T-helper 17 cell (primary cell): ENCODE measurements at regions not wholly inside any gene's neighbourhood (a gene's known extent, or its start where the extent isn't known, plus 50 kb on each side); places are given as distances from the start of the nearest gene placed in this dataset.

ENCODE experiments used
- ATAC-seq: fragments of 150-1000 bp; cut with Tn5 transposase; 2 replicates; pipeline ENCODE4 v1.10.0; 2021; ENCODE audit warnings: mild to moderate bottlenecking, moderate library complexity
- DNase-seq, 3 donors: peaks; one replicate each; pipeline versions ENCODE4 v3.0.0 to v3.0.0-alpha.2; 2020 to 2021
- H3K9me3 ChIP-seq: one replicate; pipeline ENCODE4 v1.7.0; 2013; ENCODE audit warnings: low read length, mild to moderate bottlenecking; ENCODE audit not compliant: control insufficient read depth, poor library complexity, severe bottlenecking
- H3K27ac Mint-ChIP-seq: one replicate; pipeline ENCODE4 v1.8.0; 2022; ENCODE audit warnings: mild to moderate bottlenecking, moderate library complexity, mixed read lengths
- H3K27me3 Mint-ChIP-seq: one replicate; pipeline ENCODE4 v1.8.0; 2022; ENCODE audit warnings: mixed read lengths
- H3K36me3 Mint-ChIP-seq: one replicate; pipeline ENCODE4 v1.8.0; 2022; ENCODE audit warnings: low read depth, mixed read lengths
- H3K4me1 Mint-ChIP-seq: one replicate; pipeline ENCODE4 v1.8.0; 2022; ENCODE audit warnings: mild to moderate bottlenecking, mixed read lengths
- H3K4me3 Mint-ChIP-seq: one replicate; pipeline ENCODE4 v1.8.0; 2022; ENCODE audit warnings: mild to moderate bottlenecking, moderate library complexity, mixed read lengths

DNA sequence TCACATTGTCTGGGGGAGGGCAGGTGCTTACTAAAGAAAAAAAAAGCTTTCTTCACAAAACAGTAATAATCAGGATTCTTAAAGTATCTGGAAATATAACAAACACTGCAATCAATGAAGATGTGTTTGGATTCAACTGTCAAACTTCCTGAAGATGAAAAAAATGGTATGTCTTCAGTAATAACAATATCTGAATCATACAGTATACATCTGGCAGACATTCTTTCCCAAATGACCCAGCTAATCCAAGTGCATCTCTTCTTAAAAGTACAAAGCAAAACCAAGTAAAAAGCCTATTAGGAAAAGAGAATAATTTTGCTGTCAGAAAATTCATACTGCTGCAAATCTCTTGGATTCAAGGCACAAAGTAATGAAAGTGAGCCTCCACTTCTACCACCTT is 145.0 kb upstream of the MCTP2 start:
- no peaks in the 10 kb centered on the region for H3K36me3 Mint-ChIP-seq
- no peaks in the 10 kb centered on the region for H3K4me1 Mint-ChIP-seq
- no peak overlapping the region for H3K4me3 Mint-ChIP-seq
- no peak for ATAC-seq
- DNase-seq: no peak
- H3K27ac Mint-ChIP-seq: no peak overlapping the region
- H3K9me3 ChIP-seq: no peaks in the 10 kb centered on the region
- H3K27me3 Mint-ChIP-seq: peaks cover 18% of the 10 kb centered on the region

DNA sequence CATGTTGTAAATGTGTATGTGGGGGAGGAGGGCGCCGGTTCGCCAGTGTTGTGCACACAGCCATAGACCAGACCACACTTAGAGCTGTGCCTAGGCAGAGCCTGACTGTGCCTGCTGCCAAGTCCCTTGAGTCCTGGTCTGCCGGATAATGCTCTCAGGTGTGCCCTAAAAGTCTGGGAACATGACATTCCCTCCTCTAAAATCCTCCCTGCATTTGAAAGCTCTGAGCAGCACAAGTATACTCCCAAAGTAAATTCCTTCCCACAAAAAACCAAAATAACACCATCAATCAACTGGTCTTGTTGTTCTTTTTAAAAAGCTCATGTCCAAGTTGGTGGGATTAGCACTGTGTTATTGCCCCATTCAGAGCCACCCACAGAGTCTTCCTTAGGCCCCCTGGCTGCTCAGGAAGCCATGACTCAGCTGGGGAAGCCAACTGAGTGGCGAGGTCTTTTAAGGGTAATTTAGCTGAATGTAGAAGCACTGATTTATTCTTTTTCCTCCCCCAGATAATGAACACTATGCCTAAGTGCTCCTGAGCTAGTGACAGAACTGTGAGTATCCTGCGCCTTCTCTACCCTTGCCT is 147.8 kb upstream of the MCTP2 start:
- Mint-ChIP-seq H3K27me3 (peaks cover 14% of the 10 kb centered on the region), H3K4me3 (no peak overlapping the region), H3K36me3 (no peaks in the 10 kb centered on the region), H3K27ac (no peak overlapping the region), H3K4me1 (no peaks in the 10 kb centered on the region)
- no peak for DNase-seq
- no peaks in the 10 kb centered on the region for H3K9me3 ChIP-seq
- no peak for ATAC-seq

DNA sequence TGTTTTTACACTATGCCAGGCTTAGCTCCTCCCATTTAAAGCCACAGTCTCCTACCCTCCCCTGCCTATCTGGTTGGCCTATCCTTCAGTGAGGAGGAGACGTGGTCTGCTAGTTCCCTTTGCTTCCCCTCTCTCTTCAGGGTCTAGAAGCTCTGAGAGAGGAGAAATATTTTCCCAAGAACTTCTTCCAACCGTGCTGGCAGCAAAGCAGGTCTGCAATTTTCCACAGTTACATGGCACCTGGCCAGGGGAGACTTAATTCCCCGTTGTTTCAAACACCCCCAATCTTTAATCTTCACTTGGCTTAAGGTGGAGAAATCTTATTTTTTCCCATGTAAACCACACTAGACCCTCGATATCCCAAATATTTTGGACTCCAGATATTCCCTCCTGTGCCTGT is 149.5 kb upstream of the MCTP2 start:
- H3K9me3 ChIP-seq: no peaks in the 10 kb centered on the region
- Mint-ChIP-seq H3K36me3 (no peaks in the 10 kb centered on the region), H3K4me1 (no peaks in the 10 kb centered on the region), H3K27ac (no peak overlapping the region), H3K27me3 (peaks cover 8% of the 10 kb centered on the region), H3K4me3 (no peak overlapping the region)
- DNase-seq (no peak), ATAC-seq (no peak)

DNA sequence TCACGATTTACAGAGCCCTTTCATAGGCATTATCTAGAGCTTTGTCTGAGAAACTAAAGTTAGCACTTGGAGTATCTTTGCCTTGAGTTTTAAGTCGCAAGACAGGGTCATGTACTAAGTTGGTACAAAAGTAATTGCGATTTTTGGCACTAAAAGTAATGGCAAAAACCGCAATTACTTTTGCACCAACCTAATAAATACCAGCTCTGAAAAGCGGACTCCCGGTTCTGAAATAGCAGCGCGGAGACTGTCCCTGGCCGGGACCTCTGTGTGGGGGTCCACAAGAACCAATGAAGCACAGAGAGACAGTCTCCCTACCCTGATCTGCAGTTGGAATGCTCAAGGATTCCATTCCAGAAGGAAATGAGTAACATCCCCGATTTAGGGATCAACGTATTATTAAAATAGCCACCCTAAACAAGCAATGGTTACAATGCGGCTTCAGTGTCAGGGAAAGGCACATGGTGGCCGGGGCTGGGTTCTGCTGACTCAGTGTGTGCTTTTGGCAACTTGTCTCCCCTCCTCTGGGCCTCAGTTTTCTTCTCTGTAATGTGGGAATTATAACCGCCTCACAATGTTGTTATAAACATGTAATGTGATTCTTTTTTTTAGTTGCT is 150.3 kb upstream of the MCTP2 start:
- Mint-ChIP-seq H3K27ac (no peak overlapping the region), H3K4me3 (no peak overlapping the region), H3K4me1 (no peaks in the 10 kb centered on the region), H3K36me3 (no peaks in the 10 kb centered on the region), H3K27me3 (peaks cover 8% of the 10 kb centered on the region)
- H3K9me3 ChIP-seq: no peaks in the 10 kb centered on the region
- no peak for ATAC-seq
- no peak for DNase-seq

DNA sequence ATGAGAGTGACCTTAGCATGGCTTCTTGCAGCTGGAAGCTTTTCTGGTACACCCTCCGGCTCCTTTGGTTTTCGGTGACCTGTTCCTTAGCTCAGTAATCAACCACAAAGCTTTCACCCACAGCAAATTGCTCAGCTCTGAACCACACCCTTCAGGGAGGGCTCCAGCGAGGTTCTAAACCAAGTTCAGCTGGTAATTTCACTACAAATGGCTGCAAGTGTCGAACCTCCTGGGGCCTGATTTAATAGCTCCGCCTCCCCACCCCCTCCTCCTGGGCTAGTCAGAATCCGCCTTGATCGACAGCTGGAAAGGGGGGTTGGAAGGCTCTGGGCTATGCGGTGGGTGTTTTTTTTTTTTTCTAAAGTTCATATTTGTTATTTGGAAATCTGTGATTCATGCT is 150.9 kb upstream of the MCTP2 start:
- DNase-seq: no peak
- no peak overlapping the region for H3K27ac Mint-ChIP-seq
- peaks cover 8% of the 10 kb centered on the region for H3K27me3 Mint-ChIP-seq
- no peaks in the 10 kb centered on the region for H3K4me1 Mint-ChIP-seq
- no peak for ATAC-seq
- H3K36me3 Mint-ChIP-seq: no peaks in the 10 kb centered on the region
- H3K4me3 Mint-ChIP-seq: no peak overlapping the region
- H3K9me3 ChIP-seq: no peaks in the 10 kb centered on the region

DNA sequence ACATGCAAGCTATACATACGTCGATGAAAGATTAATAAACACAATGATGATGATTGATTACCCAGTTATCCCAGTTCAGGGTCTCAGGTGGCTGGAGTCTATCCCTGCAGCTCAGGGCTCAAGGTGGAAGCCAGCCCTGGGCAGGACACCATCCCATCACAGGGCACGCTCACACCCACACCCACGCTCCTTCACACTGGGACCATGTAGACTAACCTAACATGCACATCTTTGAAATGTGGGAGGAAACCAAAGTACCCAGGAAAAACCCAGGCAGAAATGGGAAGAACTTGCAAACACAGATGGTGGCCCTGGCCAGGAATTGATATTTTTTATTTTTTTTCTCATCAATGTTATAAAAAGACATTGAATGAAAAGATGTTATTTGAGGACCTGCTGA is 151.4 kb upstream of the MCTP2 start:
- no peaks in the 10 kb centered on the region for H3K36me3 Mint-ChIP-seq
- DNase-seq (no peak), ATAC-seq (no peak)
- peaks cover 8% of the 10 kb centered on the region for H3K27me3 Mint-ChIP-seq
- H3K4me1 Mint-ChIP-seq: no peaks in the 10 kb centered on the region
- no peak overlapping the region for H3K27ac Mint-ChIP-seq
- H3K9me3 ChIP-seq: no peaks in the 10 kb centered on the region
- no peak overlapping the region for H3K4me3 Mint-ChIP-seq

DNA sequence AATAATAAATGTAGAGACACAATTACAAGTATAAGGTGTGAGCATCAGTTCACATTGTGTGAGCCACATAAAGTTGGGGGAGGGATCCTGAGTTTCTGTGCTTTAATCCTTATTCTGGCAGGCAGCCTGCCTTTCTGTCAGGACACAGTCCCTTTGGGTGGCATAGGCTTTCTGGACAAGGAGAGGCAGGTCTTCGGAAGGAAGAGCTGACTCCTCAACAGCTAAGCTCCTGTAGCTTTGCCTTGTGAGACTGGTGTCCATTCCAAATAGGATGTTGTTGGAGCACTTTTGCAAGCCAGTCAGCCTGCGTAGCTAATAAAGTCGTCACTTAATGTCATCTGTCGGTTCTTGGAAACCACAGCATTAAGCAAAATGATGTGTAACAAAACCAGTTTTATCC is 151.9 kb upstream of the MCTP2 start:
- DNase-seq (no peak), ATAC-seq (no peak)
- no peaks in the 10 kb centered on the region for H3K4me1 Mint-ChIP-seq
- H3K4me3 Mint-ChIP-seq: no peak overlapping the region
- H3K27me3 Mint-ChIP-seq: peaks cover 8% of the 10 kb centered on the region
- H3K36me3 Mint-ChIP-seq: no peaks in the 10 kb centered on the region
- H3K27ac Mint-ChIP-seq: no peak overlapping the region
- H3K9me3 ChIP-seq: no peaks in the 10 kb centered on the region

DNA sequence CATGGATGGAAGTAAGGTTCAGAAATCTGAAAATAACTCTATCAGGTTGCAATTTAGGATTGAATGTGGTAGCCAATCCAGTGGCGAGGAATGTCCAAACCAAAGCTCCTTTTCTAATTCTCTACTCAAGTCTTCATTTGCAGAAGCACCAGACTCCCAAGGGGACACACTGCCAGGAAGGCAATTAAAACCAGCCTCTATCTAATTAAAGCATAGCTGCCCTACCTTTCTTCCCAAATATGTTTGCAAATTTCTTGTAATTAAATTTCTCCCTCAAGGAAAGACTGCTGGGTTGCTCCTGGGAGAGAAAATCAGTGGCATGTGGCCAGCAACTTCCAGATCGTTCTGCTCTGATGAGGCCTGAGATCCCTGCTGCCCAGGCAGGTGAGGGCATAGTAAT is 153.4 kb upstream of the MCTP2 start:
- no peaks in the 10 kb centered on the region for H3K27me3 Mint-ChIP-seq
- no peak overlapping the region for H3K4me3 Mint-ChIP-seq
- DNase-seq (no peak), ATAC-seq (no peak)
- no peaks in the 10 kb centered on the region for H3K9me3 ChIP-seq
- H3K4me1 Mint-ChIP-seq: no peaks in the 10 kb centered on the region
- H3K36me3 Mint-ChIP-seq: no peaks in the 10 kb centered on the region
- no peak overlapping the region for H3K27ac Mint-ChIP-seq

DNA sequence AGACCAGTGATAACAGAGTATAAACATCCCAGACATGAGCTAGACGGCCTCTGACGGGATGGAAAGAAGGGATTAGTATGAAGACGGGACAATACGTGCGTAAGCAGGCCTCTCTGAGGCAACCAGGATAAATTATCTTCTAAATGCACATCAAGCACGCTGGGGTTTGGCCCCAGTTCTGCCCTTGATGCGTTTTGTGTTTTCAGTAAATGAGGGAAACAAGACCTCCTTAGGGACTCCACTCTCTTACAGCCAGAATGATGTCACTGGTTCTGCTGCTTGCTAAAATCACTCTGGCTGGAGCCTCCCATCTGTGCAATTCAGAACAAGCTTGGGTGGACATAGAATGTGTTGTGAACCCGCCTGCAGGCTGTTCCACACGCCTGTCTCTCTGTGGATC is 156.0 kb upstream of the MCTP2 start:
- no peak overlapping the region for H3K27ac Mint-ChIP-seq
- ATAC-seq (no peak), DNase-seq (no peak)
- H3K4me3 Mint-ChIP-seq: no peak overlapping the region
- H3K36me3 Mint-ChIP-seq: no peaks in the 10 kb centered on the region
- H3K4me1 Mint-ChIP-seq: no peaks in the 10 kb centered on the region
- no peaks in the 10 kb centered on the region for H3K9me3 ChIP-seq
- H3K27me3 Mint-ChIP-seq: peaks cover 13% of the 10 kb centered on the region

DNA sequence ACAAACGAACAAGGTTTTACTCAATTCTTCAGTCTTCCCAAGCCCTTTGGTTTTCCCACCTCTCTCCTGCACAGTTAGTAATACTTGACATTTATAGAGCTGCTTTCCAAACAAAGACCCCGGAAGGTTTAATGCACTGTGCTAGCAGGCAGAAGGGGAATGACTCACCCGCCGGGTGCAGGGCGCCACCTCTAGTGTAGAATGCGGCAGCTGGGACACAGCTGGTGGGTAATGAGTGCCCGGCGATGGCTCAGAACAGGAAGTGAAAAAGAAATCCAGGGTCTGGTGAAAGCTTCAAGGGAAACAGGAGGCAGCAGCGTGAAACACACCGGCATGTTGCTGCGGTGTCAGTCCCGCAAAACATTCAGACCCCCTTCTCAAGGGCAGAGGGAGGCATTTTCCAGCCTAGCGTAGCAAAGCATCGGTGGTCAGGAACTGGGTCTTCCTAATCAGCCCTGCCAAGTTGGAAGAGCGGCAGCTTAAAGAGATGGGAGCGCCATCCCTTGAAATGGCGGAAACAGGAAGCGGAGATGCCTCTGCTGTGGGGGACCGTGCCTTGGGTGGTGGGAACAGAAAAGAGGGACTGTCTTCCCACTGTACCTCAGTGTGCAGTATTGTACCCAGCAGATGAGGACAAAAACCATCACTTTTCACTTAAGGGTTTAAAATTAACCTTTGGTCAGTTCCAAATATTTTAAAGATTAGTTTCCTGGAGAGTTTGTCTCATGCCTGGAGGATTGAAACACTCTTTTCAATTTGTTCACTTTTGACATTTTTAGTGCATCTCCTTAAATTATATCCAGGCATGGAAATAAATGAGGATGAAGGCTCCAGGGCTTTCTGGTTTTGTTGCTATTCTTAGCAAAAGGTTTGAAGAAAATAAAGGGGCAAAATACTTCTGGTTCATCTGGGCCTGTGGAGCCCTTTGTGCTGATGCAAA is 160.7 kb upstream of the MCTP2 start:
- Mint-ChIP-seq H3K27me3 (peaks cover 18% of the 10 kb centered on the region), H3K36me3 (no peaks in the 10 kb centered on the region), H3K4me3 (no peak overlapping the region), H3K27ac (no peak overlapping the region), H3K4me1 (no peaks in the 10 kb centered on the region)
- ATAC-seq: no peak
- H3K9me3 ChIP-seq: no peaks in the 10 kb centered on the region
- DNase-seq: no peak

DNA sequence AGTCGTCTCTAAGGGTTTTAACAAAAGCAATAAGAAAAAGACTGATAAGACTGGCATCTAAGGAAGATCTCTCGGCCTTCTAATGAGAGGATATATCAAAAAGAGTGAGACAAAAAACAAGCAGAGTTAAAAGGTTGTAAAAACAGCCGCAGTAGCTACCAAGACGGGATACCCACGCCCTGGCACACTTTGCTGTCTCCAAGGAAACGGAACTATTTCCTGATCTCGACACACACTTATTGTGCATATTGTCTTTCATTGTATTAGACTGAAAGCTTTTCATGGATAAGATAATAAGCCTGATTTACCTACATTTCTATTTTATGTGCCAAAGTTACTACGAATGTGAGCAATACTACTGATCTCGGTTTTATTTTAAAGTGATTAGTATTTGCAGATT is 161.5 kb upstream of the MCTP2 start:
- ATAC-seq (no peak), DNase-seq (no peak)
- H3K27me3 Mint-ChIP-seq: peaks cover 23% of the 10 kb centered on the region
- H3K9me3 ChIP-seq: no peaks in the 10 kb centered on the region
- no peak overlapping the region for H3K27ac Mint-ChIP-seq
- H3K4me3 Mint-ChIP-seq: no peak overlapping the region
- H3K4me1 Mint-ChIP-seq: no peaks in the 10 kb centered on the region
- no peaks in the 10 kb centered on the region for H3K36me3 Mint-ChIP-seq

DNA sequence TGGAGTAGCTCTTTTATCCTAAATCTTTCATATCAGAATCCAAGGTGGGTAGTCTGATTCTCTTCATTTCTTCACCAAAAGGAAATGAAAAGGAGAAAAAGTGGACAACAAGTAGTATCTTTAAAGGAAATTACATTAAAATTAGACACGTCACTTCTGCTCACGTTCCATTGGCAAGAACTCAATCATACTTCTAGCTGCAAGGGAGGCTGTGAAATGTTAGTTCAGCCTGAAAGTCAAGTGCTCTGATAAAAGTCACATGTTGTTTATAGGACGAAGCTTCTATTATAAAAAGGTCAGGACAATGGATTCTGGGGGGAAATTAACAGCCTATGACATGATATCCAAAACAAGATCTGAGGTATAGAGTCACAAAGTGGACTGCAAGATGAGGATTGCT is 164.6 kb upstream of the MCTP2 start:
- ATAC-seq (no peak), DNase-seq (no peak)
- Mint-ChIP-seq H3K4me1 (no peaks in the 10 kb centered on the region), H3K36me3 (no peaks in the 10 kb centered on the region), H3K4me3 (no peak overlapping the region), H3K27me3 (peaks cover 31% of the 10 kb centered on the region), H3K27ac (no peak overlapping the region)
- no peaks in the 10 kb centered on the region for H3K9me3 ChIP-seq

DNA sequence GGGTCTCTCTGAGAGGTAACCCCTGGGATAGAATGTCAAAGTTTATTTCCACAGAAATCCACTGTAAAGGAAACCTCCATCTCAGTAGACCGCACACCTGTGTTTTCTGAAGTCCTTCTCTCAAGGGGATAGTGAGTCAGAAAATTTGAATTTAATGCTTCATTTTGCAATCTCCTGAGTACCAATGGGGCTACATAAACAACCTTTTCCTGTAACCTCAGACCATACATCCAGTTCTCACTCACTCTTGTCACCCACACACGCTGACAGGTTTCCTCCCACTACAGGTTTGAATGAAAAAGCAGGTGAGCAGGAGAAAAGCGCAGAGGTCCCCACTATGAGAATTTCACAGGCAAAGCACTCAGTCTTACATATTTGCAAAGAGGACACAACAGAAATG is 165.3 kb upstream of the MCTP2 start:
- Mint-ChIP-seq H3K4me1 (no peaks in the 10 kb centered on the region), H3K36me3 (no peaks in the 10 kb centered on the region), H3K4me3 (no peak overlapping the region), H3K27me3 (peaks cover 24% of the 10 kb centered on the region), H3K27ac (no peak overlapping the region)
- DNase-seq (no peak), ATAC-seq (no peak)
- H3K9me3 ChIP-seq: no peaks in the 10 kb centered on the region
